IPS-20b (cell line): ENCODE measurements at regions not wholly inside any gene's neighbourhood (a gene's known extent, or its start where the extent isn't known, plus 50 kb on each side); places are given as distances from the start of the nearest gene placed in this dataset.

Source experiments
- H3K27ac ChIP-seq: one replicate; pipeline ENCODE4 v1.5.1; 2013; ENCODE audit warnings: low read length
- H3K27me3 ChIP-seq: 2 replicates; pipeline ENCODE4 v1.6.1; 2013; ENCODE audit warnings: mild to moderate bottlenecking, low read length, inconsistent platforms; ENCODE audit not compliant: insufficient read depth
- H3K36me3 ChIP-seq: 2 replicates; pipeline ENCODE4 v1.6.1; 2013; ENCODE audit warnings: low read depth, mild to moderate bottlenecking, inconsistent platforms, low read length, moderate library complexity; ENCODE audit not compliant: insufficient read depth
- H3K4me1 ChIP-seq: 2 replicates; pipeline ENCODE4 v1.6.1; 2013; ENCODE audit warnings: mild to moderate bottlenecking, control low read depth, inconsistent platforms, low read length, moderate library complexity; ENCODE audit not compliant: insufficient read depth
- H3K4me3 ChIP-seq: 2 replicates; pipeline ENCODE4 v1.5.1; 2013; ENCODE audit warnings: mild to moderate bottlenecking, low read length, inconsistent platforms
- H3K9ac ChIP-seq: 2 replicates; pipeline ENCODE4 v1.6.1; 2013; ENCODE audit warnings: low read depth, mild to moderate bottlenecking, inconsistent platforms, low read length, moderate library complexity
- H3K9me3 ChIP-seq: 2 replicates; pipeline ENCODE4 v1.6.1; 2013; ENCODE audit warnings: mild to moderate bottlenecking, low read depth, low read length, inconsistent platforms; ENCODE audit not compliant: insufficient read depth

DNA sequence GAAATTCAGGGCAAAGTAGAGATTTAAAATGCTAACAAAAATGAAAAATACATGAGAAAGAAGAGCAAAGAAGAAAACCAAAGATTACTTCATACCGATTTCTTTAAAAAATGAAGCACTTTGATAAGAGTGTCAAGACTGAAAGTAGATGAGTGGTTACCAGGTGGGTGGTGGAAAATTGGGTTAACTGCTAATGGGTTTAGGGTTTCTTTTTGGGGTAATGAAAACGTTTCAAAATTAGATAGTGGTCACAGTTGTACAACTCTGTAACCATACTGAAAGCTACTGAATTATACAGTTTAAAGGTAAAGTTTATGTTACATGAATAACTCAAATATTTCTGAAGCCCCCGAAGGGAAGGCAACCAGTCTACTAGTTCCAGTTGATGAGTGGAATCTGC, 179.4 kb downstream of the NDFIP2 start:
- Histone ChIP-seq H3K27ac (no peak overlapping the region), H3K4me1 (peaks cover 12% of the 10 kb centered on the region; the same call in 1 of the 2 replicates), H3K9me3 (no peaks in the 10 kb centered on the region), H3K36me3 (no peaks in the 10 kb centered on the region), H3K9ac (no peak overlapping the region), H3K27me3 (no peaks in the 10 kb centered on the region), H3K4me3 (no peak overlapping the region)

DNA sequence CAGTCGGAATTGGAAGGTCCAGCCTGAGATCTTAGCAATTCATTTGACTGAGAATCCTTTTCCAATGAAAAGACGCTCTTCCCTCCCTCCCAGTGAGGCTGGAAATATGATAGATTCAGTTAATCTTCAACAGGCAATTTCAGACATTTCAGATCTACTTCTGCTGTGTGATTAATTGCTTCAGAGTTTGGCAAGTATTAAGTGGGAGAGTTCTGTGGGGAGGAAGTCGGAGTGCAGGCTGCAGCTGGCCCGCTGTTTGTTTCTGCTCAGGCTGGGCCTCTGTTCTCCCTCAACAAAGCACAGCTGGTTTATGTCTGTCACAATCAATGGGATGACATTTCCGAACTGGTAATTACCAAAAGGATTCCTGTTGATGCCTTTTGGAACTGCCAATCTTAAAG, 178.2 kb downstream of the NDFIP2 start:
- Histone ChIP-seq H3K27me3 (no peaks in the 10 kb centered on the region), H3K27ac (no peak overlapping the region), H3K9me3 (no peaks in the 10 kb centered on the region), H3K4me3 (no peak overlapping the region), H3K36me3 (no peaks in the 10 kb centered on the region), H3K4me1 (peaks cover 12% of the 10 kb centered on the region; the same call in 1 of the 2 replicates), H3K9ac (no peak overlapping the region)

- no peaks in the 10 kb centered on the region for H3K9me3 ChIP-seq
- no peaks in the 10 kb centered on the region for H3K27me3 ChIP-seq
- no peaks in the 10 kb centered on the region for H3K36me3 ChIP-seq
- H3K27ac ChIP-seq = no peak overlapping the region
- no peak overlapping the region for H3K9ac ChIP-seq
- H3K4me1 ChIP-seq = peaks cover 12% of the 10 kb centered on the region; the same call in 1 of the 2 replicates
- H3K4me3 ChIP-seq = no peak overlapping the region
Measured at GRCh38 chr13:79658333-79658975, 177.5 kb downstream of the NDFIP2 start.

- H3K4me1 ChIP-seq = peaks cover 12% of the 10 kb centered on the region; the same call in 1 of the 2 replicates
- H3K4me3 ChIP-seq = no peak overlapping the region
- H3K36me3 ChIP-seq = no peaks in the 10 kb centered on the region
- H3K27me3 ChIP-seq = no peaks in the 10 kb centered on the region
- H3K9me3 ChIP-seq = no peaks in the 10 kb centered on the region
- no peak overlapping the region for H3K9ac ChIP-seq
- H3K27ac ChIP-seq = no peak overlapping the region
Measured at GRCh38 chr13:79655509-79655908, 174.6 kb downstream of the NDFIP2 start.

GRCh38 chr13:79654520-79654919, 173.6 kb downstream of the NDFIP2 start:
- no peaks in the 10 kb centered on the region for H3K9me3 ChIP-seq

DNA sequence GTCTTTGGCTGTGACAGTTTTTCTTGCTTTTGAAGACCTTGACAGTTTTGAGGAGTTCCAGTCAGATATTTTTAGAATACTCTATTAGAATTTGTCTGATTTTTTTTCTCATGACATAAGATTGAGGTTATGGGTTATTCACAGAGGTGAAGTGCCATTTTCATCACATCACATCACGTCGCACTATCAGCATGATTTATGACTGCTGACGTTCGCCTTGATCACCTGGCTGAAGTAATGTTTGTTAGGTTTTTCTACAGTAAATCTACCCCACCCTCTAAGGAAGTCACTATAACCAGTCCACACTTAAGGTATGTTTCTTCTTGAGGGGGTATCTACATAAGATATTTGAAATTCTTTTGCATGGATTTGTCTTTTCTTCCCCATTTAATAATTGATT, 169.7 kb downstream of the NDFIP2 start:
- no peak overlapping the region for H3K4me3 ChIP-seq
- H3K36me3 ChIP-seq = no peaks in the 10 kb centered on the region
- H3K9me3 ChIP-seq = no peaks in the 10 kb centered on the region
- H3K27me3 ChIP-seq = no peaks in the 10 kb centered on the region
- no peak overlapping the region for H3K27ac ChIP-seq
- H3K4me1 ChIP-seq = no peaks in the 10 kb centered on the region
- no peak overlapping the region for H3K9ac ChIP-seq

More at GRCh38 chr13:79654520-79654919, 173.6 kb downstream of the NDFIP2 start:
- Histone ChIP-seq H3K9ac (no peak overlapping the region), H3K4me3 (no peak overlapping the region), H3K36me3 (no peaks in the 10 kb centered on the region), H3K27me3 (no peaks in the 10 kb centered on the region), H3K27ac (no peak overlapping the region), H3K4me1 (peaks cover 7% of the 10 kb centered on the region; the same call in 1 of the 2 replicates)

DNA sequence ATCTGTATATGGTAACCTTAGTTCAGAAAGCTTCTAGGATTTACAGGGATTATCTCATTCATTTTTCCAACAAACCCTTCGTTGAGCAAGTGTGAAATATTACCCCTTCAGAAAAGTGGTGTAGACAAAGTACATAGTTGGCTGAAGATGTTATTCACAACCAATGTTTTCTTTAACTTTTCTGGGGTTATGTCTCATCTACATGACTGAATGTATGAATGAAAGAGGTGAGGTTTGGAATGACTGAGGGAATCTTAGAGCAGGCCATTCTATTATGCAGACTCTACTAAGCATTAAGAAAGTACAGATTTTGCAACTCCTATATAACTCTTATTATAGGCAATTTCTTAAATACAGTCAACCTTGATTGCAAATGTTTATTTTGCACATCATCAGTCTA, 167.2 kb downstream of the NDFIP2 start:
- Histone ChIP-seq H3K27me3 (no peaks in the 10 kb centered on the region), H3K4me3 (no peak overlapping the region), H3K9ac (no peak overlapping the region), H3K9me3 (no peaks in the 10 kb centered on the region), H3K4me1 (no peaks in the 10 kb centered on the region), H3K27ac (no peak overlapping the region), H3K36me3 (no peaks in the 10 kb centered on the region)

- Histone ChIP-seq H3K9me3 (no peaks in the 10 kb centered on the region), H3K27me3 (no peaks in the 10 kb centered on the region), H3K36me3 (no peaks in the 10 kb centered on the region), H3K4me3 (no peak overlapping the region), H3K27ac (no peak overlapping the region), H3K9ac (no peak overlapping the region), H3K4me1 (no peaks in the 10 kb centered on the region)
Measured at GRCh38 chr13:79647533-79647932, 166.6 kb downstream of the NDFIP2 start.

DNA sequence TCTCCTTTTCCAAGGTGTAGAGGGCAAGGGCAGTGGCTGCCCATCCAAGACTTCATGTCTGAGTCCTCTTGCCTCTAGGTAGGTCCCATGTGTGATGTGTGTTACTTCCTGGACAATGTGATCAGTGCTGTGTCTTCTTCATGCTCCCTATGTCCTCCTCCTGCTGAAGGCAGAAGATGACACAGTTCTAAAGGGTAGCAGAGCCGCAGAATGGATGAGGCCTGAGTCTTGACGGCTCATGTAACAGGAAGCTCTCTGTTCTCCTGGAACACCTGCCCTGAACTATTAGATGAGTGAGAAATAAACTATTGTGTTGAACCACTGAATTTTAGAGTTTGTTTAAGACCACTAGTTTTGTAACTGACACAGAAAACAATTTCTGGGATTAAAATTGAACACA, 165.9 kb downstream of the NDFIP2 start:
- no peak overlapping the region for H3K27ac ChIP-seq
- H3K27me3 ChIP-seq = no peaks in the 10 kb centered on the region
- no peaks in the 10 kb centered on the region for H3K9me3 ChIP-seq
- H3K4me1 ChIP-seq = no peaks in the 10 kb centered on the region
- no peaks in the 10 kb centered on the region for H3K36me3 ChIP-seq
- H3K9ac ChIP-seq = no peak overlapping the region
- H3K4me3 ChIP-seq = no peak overlapping the region

GRCh38 chr13:79645569-79645968, 164.6 kb downstream of the NDFIP2 start:
- no peak overlapping the region for H3K9ac ChIP-seq
- no peak overlapping the region for H3K27ac ChIP-seq
- no peaks in the 10 kb centered on the region for H3K27me3 ChIP-seq
- H3K36me3 ChIP-seq = no peaks in the 10 kb centered on the region
- H3K4me1 ChIP-seq = no peaks in the 10 kb centered on the region
- no peaks in the 10 kb centered on the region for H3K9me3 ChIP-seq
- no peak overlapping the region for H3K4me3 ChIP-seq

GRCh38 chr13:79642596-79642995, 161.6 kb downstream of the NDFIP2 start:
- no peak overlapping the region for H3K4me3 ChIP-seq
- H3K27me3 ChIP-seq = no peaks in the 10 kb centered on the region
- H3K27ac ChIP-seq = no peak overlapping the region

GRCh38 chr13:79637133-79637763, 156.3 kb downstream of the NDFIP2 start:
- Histone ChIP-seq H3K36me3 (no peaks in the 10 kb centered on the region), H3K9me3 (no peaks in the 10 kb centered on the region), H3K4me1 (no peaks in the 10 kb centered on the region), H3K27me3 (no peaks in the 10 kb centered on the region), H3K27ac (no peak overlapping the region), H3K9ac (no peak overlapping the region), H3K4me3 (no peak overlapping the region)

More at GRCh38 chr13:79642596-79642995, 161.6 kb downstream of the NDFIP2 start:
- Histone ChIP-seq H3K9me3 (no peaks in the 10 kb centered on the region), H3K36me3 (no peaks in the 10 kb centered on the region), H3K9ac (no peak overlapping the region), H3K4me1 (no peaks in the 10 kb centered on the region)
